Spleen (tissue), 11 donors: ENCODE measurements at regions not wholly inside any gene's neighbourhood (a gene's known extent, or its start where the extent isn't known, plus 50 kb on each side); places are given as distances from the start of the nearest gene placed in this dataset.

Source experiments
- DNase-seq: peaks from one replicate; pipeline ENCODE4 v3.0.0-alpha.2; 2020
- H3K27ac ChIP-seq, 8 donors: fragments of 200-600 bp; sonication (generic) in 7 of 8; 1 replicate in 4 of 8; 2 replicates in 4 of 8; pipeline versions ENCODE4 v1.5.0 to v1.8.0; 2016 to 2021; ENCODE audit warnings: inconsistent platforms in 4 of 8, mild to moderate bottlenecking in 4 of 8, moderate library complexity in 1 of 8
- H3K27me3 ChIP-seq, 7 donors: fragments of 200-600 bp; sonication (generic) in 6 of 7; replicated peaks in 1 of 7; 1 replicate in 4 of 7; 2 replicates in 3 of 7; pipeline versions ENCODE4 v1.5.0 to v1.8.0; 2016 to 2021; ENCODE audit warnings: inconsistent platforms in 3 of 7, mild to moderate bottlenecking in 1 of 7
- H3K36me3 ChIP-seq, 6 donors: fragments of 200-600 bp; sonication (generic) in 5 of 6; 1 replicate in 4 of 6; 2 replicates in 2 of 6; pipeline versions ENCODE4 v1.5.0 to v1.8.0; 2016 to 2021; ENCODE audit warnings: inconsistent platforms in 2 of 6
- H3K4me1 ChIP-seq, 6 donors: fragments of 200-600 bp; sonication (generic) in 5 of 6; 1 replicate in 3 of 6; 2 replicates in 3 of 6; pipeline versions ENCODE4 v1.5.0 to v1.8.0; 2016 to 2021; ENCODE audit warnings: inconsistent platforms in 3 of 6
- H3K4me3 ChIP-seq, 8 donors: fragments of 200-600 bp; sonication (generic) in 7 of 8; 1 replicate in 4 of 8; 2 replicates in 4 of 8; pipeline versions ENCODE4 v1.5.0 to v1.8.0; 2016 to 2021; ENCODE audit warnings: inconsistent platforms in 4 of 8, mild to moderate bottlenecking in 4 of 8, moderate library complexity in 2 of 8
- H3K9me3 ChIP-seq, 8 donors: fragments of 200-600 bp; sonication (generic) in 7 of 8; 1 replicate in 4 of 8; 2 replicates in 4 of 8; pipeline versions ENCODE4 v1.5.0 to v1.8.0; 2016 to 2021; ENCODE audit warnings: inconsistent platforms in 4 of 8
- POLR2A ChIP-seq, 3 donors: fragments of 450-650 bp; IDR thresholded peaks; one replicate each; pipeline ENCODE4 v1.5.1; 2017; ENCODE audit warnings: antibody characterized with exemption in 3 of 3, mild to moderate bottlenecking in 1 of 3
- POLR2AphosphoS5 ChIP-seq, 3 donors: sonication (generic); formaldehyde crosslinking; IDR thresholded peaks; one replicate each; pipeline ENCODE4 v1.5.1; 2017; ENCODE audit warnings: antibody characterized with exemption in 3 of 3
- WGBS, 5 donors: extraction: QIAGEN DNeasy Blood & Tissue Kit in 3 of 5; methylation state at CpG; one replicate each; pipeline versions ENCODE4 v1.1.5 to v1.1.7; 2013 to 2018; 5-methylcytosine and 5-hydroxymethylcytosine counted together
- intact Hi-C: fragments of 100-400 bp; cut with DNase I; formaldehyde crosslinking; loops from one replicate; pipeline ENCODE4 v1.15.0; 2023; ENCODE audit warnings: low total_unique reads
- TF ChIP-seq, protein P1 (sequence below), 11 experiments: fragments of 200-600 bp in 7 of 11; fragments of 450-650 bp in 4 of 11; sonication (generic) in 4 of 11; IDR thresholded peaks in 8 of 11; conservative IDR thresholded peaks in 3 of 11; 1 replicate in 7 of 11; 2 replicates in 4 of 11; pipeline versions ENCODE4 v1.4.0 to v1.8.0; 2016 to 2021; ENCODE audit warnings: antibody characterized with exemption in 11 of 11, inconsistent platforms in 4 of 11, mild to moderate bottlenecking in 1 of 11
- donor health status: healthy with polysubstance abuse.
- donor health status: DM: no; HTN: no; CAD: no; lungs with moderate emphysema.
- donor health status: DM: no; HTN: no; CAD: no.
- donor health status: Bipolar disorder and iron deficiency.
- donor health status: healthy.
- donor health status: DM: no; HTN: no; CAD: no.
- donor health status: DM: yes; HTN: yes; CAD: no.

GRCh38 chr14:100454437-100454836, 131.3 kb downstream of the SLC25A47 start:
- TF ChIP-seq, protein P1, sequence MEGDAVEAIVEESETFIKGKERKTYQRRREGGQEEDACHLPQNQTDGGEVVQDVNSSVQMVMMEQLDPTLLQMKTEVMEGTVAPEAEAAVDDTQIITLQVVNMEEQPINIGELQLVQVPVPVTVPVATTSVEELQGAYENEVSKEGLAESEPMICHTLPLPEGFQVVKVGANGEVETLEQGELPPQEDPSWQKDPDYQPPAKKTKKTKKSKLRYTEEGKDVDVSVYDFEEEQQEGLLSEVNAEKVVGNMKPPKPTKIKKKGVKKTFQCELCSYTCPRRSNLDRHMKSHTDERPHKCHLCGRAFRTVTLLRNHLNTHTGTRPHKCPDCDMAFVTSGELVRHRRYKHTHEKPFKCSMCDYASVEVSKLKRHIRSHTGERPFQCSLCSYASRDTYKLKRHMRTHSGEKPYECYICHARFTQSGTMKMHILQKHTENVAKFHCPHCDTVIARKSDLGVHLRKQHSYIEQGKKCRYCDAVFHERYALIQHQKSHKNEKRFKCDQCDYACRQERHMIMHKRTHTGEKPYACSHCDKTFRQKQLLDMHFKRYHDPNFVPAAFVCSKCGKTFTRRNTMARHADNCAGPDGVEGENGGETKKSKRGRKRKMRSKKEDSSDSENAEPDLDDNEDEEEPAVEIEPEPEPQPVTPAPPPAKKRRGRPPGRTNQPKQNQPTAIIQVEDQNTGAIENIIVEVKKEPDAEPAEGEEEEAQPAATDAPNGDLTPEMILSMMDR (IDR thresholded peaks at IDR 0.05 in 8 of 11, conservative IDR thresholded peaks at IDR 0.05 in 3 of 11), result no peak
- no peak for TF ChIP-seq POLR2A (IDR thresholded peaks at IDR 0.05)
- no peak for TF ChIP-seq POLR2AphosphoS5 (IDR thresholded peaks at IDR 0.05)
- Histone ChIP-seq H3K27ac (no peak overlapping the region), H3K9me3 (no peaks in the 10 kb centered on the region), H3K4me3 (no peak overlapping the region), H3K36me3 (no peaks in the 10 kb centered on the region), H3K4me1 (no peaks in the 10 kb centered on the region), H3K27me3 (no peaks in the 10 kb centered on the region)
- WGBS, 5 donors, result 73 to 100% (median 77%) methylated on average over 1 of the region's 1 CpG
- intact Hi-C loops, result no loop called here
- DNase-seq, result no peak

- no peak for DNase-seq
- no peaks in the 10 kb centered on the region for H3K4me1 ChIP-seq
- intact Hi-C loops, result no loop called here
- H3K27ac ChIP-seq, result no peak overlapping the region
- peaks cover 0 to 13% (median 3%) of the 10 kb centered on the region in 6 donors for H3K36me3 ChIP-seq
- TF ChIP-seq POLR2A (IDR thresholded peaks at IDR 0.05), result no peak
- no peak for TF ChIP-seq POLR2AphosphoS5 (IDR thresholded peaks at IDR 0.05)
- TF ChIP-seq, protein P1 (IDR thresholded peaks at IDR 0.05 in 8 of 11, conservative IDR thresholded peaks at IDR 0.05 in 3 of 11), result no peak
- no peaks in the 10 kb centered on the region for H3K27me3 ChIP-seq
- WGBS, 5 donors, result 86 to 100% (median 95%) methylated on average over 3 of the region's 3 CpGs
- H3K4me3 ChIP-seq, result no peak overlapping the region
- H3K9me3 ChIP-seq, result no peaks in the 10 kb centered on the region
Measured at GRCh38 chr14:100463937-100464336, 123.3 kb downstream of the BEGAIN start.

DNA sequence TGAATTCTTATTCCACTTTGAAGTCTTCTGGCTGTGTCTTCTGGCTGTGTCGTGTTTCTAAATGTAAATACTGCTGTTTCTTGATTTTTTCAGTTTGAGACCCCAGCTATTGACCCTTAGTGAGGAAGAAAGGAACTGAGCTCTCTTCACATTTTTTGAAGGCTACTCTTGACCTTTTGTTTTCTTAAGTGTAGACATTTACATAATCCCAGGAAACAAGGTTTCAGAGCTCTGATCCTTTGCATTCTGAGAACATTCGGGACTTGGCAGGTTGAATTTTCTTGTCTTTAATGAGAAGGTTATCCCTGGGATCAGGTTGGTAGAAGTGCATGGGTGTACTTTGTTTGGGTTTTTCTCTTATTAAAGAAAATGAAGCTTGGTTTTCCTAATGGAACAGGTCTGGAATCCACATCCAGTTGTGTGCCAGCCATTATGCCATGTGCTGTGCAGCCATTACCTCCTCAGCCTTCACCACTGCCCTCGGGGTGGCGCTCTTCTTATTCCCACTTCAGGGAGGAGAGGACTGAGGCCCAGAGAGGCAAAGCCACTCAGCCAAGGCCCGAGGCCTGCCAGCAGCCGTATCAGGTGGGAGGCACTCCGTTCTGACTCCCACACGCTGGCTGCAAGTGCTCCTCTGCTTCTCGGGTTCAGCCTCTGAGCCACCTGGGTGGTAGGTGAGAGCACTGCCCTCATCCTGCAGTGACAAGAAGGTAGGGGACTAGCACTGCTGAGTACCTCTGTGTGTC, 120.9 kb downstream of the BEGAIN start:
- WGBS, 5 donors, result 78 to 86% (median 83%) methylated on average over 9 of the region's 9 CpGs
- Histone ChIP-seq H3K27me3 (no peaks in the 10 kb centered on the region), H3K27ac (no peak overlapping the region), H3K4me3 (no peak overlapping the region), H3K9me3 (no peaks in the 10 kb centered on the region), H3K4me1 (no peaks in the 10 kb centered on the region), H3K36me3 (peaks cover 0 to 35% (median 3%) of the 10 kb centered on the region in 6 donors)
- TF ChIP-seq, protein P1 (IDR thresholded peaks at IDR 0.05 in 8 of 11, conservative IDR thresholded peaks at IDR 0.05 in 3 of 11), result no peak
- TF ChIP-seq POLR2AphosphoS5 (IDR thresholded peaks at IDR 0.05) (no peak), POLR2A (IDR thresholded peaks at IDR 0.05) (no peak)
- intact Hi-C loops, result no loop called here
- DNase-seq, result no peak

DNA sequence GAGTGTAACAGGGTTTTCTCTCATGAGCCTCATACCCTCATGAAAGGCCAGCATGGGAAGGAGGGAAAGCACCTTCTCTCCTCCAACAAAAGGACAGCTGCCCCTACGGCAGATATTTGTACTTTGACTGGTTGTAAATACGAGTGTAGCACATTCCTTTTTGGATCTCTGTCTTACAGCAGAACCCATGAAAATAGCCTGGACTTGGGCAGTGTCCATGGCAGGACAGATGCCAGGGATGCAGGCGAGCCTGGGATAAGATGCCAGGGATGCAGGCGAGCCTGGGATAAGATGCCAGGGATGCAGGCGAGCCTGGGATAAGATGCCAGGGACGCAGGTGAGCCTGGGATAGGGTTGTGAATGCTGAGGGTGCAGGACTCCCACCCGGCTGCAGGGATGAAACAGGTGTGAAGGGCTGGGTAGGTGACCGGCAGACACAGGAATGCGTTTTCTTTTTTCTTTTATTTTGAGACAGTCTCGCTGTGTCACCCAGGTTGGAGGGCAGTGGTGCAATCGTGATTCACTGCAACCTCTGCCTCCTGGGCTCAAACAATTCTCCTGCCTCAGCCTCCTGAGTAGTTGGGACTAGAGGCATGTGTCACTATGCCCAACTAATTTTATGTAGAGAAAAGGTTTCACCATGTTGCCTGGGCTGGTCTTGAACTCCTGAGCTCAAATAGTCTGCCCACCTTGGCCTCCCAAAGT, 120.0 kb downstream of the BEGAIN start:
- Histone ChIP-seq H3K4me1 (no peaks in the 10 kb centered on the region), H3K4me3 (no peak overlapping the region), H3K36me3 (peaks cover 0 to 44% (median 3%) of the 10 kb centered on the region in 6 donors), H3K9me3 (no peaks in the 10 kb centered on the region), H3K27me3 (no peaks in the 10 kb centered on the region), H3K27ac (no peak overlapping the region)
- TF ChIP-seq POLR2A (IDR thresholded peaks at IDR 0.05), result no peak
- TF ChIP-seq, protein P1 (IDR thresholded peaks at IDR 0.05 in 8 of 11, conservative IDR thresholded peaks at IDR 0.05 in 3 of 11), result no peak
- no peak for TF ChIP-seq POLR2AphosphoS5 (IDR thresholded peaks at IDR 0.05)
- intact Hi-C loops, result no loop called here
- 81 to 88% (median 86%) methylated on average over 11 of the region's 11 CpGs for WGBS, 5 donors
- no peak for DNase-seq
